ENCODE measurements at regions not wholly inside any gene's neighbourhood (a gene's known extent, or its start where the extent isn't known, plus 50 kb on each side); places are given as distances from the start of the nearest gene placed in this dataset.

DNA sequence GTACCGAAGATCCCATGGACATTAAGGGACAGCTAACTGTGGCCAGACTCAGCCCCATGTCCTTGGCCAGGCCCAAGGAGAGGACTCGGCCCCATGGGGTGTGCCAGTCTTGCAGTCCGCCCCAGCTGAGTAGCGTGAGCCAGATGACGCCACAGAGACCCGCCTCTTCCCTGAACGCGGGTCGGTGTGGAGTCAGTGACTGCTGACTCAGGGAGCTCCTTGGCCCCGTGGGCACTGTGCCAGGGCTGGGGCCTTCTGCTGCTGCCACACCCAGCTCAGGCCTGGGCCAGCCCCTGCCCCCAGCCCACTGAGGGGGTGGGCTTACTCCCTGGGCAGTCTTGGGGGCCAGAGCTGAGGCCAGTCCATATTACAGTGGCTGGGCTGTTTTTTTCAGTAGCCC, 52.8 kb downstream of the PLXNA1 start:
- H3K4me3 ChIP-seq (replicated peaks; ENCODE audit: insufficient read depth, low read length): no peak overlapping the region
- H3K27ac ChIP-seq (replicated peaks): no peak overlapping the region
- TF ChIP-seq, protein P1, sequence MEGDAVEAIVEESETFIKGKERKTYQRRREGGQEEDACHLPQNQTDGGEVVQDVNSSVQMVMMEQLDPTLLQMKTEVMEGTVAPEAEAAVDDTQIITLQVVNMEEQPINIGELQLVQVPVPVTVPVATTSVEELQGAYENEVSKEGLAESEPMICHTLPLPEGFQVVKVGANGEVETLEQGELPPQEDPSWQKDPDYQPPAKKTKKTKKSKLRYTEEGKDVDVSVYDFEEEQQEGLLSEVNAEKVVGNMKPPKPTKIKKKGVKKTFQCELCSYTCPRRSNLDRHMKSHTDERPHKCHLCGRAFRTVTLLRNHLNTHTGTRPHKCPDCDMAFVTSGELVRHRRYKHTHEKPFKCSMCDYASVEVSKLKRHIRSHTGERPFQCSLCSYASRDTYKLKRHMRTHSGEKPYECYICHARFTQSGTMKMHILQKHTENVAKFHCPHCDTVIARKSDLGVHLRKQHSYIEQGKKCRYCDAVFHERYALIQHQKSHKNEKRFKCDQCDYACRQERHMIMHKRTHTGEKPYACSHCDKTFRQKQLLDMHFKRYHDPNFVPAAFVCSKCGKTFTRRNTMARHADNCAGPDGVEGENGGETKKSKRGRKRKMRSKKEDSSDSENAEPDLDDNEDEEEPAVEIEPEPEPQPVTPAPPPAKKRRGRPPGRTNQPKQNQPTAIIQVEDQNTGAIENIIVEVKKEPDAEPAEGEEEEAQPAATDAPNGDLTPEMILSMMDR (IDR thresholded peaks at IDR 0.05; ENCODE audit: insufficient read depth, low read length): no peak
- TF ChIP-seq REST (IDR thresholded peaks at IDR 0.05; ENCODE audit: insufficient replicate concordance, low read depth) (no peak), GABPA (IDR thresholded peaks at IDR 0.05; ENCODE audit: low read depth) (no peak), POLR2AphosphoS5 (IDR thresholded peaks at IDR 0.05; ENCODE audit: low read depth) (no peak), SPI1 (IDR thresholded peaks at IDR 0.05; ENCODE audit: borderline replicate concordance, low read depth) (no peak)
- DNase-seq (ENCODE audit: low read depth in 1 of 2, low spot score in 1 of 2): no peak
- no peaks in the 10 kb centered on the region for H3K27me3 ChIP-seq (ENCODE audit: insufficient read depth, poor library complexity, severe bottlenecking)

DNA sequence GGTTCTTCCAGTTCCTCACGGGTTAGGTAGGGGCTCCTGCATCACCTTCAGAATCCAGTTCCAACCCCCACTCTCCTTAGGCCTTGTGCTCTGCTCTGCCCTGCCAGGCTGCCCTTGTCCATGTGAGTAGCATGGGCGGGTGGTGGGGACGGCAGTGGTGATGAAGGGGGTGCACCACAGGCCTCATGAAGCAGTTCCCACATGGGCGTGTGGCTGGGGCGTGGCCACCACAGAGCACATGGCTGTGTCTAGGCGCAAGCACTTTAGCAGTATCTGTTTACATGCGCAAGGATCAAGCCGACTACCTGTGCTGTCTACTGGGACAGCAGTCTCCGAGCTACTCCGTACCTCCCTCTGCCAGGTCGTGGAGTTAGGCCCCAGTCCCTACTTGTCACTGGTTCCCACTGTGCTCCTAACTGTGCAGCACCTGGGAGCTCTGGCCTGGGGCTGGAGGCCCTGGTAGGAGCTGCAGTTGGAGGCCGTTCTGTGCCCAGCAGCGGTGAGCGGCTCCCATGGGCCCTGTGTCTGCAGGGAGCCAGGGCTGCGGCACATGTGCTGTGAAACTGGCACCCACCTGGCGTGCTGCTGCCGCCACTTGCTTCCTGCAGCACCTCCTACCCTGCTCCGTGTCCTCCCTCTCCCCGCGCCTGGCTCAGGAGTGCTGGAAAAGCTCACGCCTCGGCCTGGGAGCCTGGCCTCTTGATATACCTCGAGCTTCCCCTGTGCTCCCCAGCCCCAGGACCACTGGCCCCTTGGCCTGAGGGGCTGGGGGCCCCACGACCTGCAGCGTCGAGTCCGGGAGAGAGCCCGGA, 53.5 kb downstream of the PLXNA1 start:
- Histone ChIP-seq H3K27me3 (ENCODE audit: insufficient read depth, poor library complexity, severe bottlenecking) (no peaks in the 10 kb centered on the region), H3K4me3 (replicated peaks; ENCODE audit: insufficient read depth, low read length) (no peak overlapping the region), H3K27ac (replicated peaks) (no peak overlapping the region)
- DNase-seq (ENCODE audit: low read depth in 1 of 2, low spot score in 1 of 2): no peak
- no peak for TF ChIP-seq SPI1 (IDR thresholded peaks at IDR 0.05; ENCODE audit: borderline replicate concordance, low read depth)
- TF ChIP-seq, protein P1 (IDR thresholded peaks at IDR 0.05; ENCODE audit: insufficient read depth, low read length): no peak

- Histone ChIP-seq H3K27me3 (ENCODE audit: insufficient read depth, poor library complexity, severe bottlenecking) (no peaks in the 10 kb centered on the region), H3K27ac (replicated peaks) (no peak overlapping the region), H3K4me3 (replicated peaks; ENCODE audit: insufficient read depth, low read length) (no peak overlapping the region)
- no peak for DNase-seq (ENCODE audit: low read depth in 1 of 2, low spot score in 1 of 2)
- TF ChIP-seq REST (IDR thresholded peaks at IDR 0.05; ENCODE audit: insufficient replicate concordance, low read depth) (no peak), GABPA (IDR thresholded peaks at IDR 0.05; ENCODE audit: low read depth) (no peak), SPI1 (IDR thresholded peaks at IDR 0.05; ENCODE audit: borderline replicate concordance, low read depth) (no peak), POLR2AphosphoS5 (IDR thresholded peaks at IDR 0.05; ENCODE audit: low read depth) (no peak)
- TF ChIP-seq, protein P1 (IDR thresholded peaks at IDR 0.05; ENCODE audit: insufficient read depth, low read length): no peak
Observed at GRCh38 chr3:127037021-127037400, 54.1 kb downstream of the PLXNA1 start.

DNA sequence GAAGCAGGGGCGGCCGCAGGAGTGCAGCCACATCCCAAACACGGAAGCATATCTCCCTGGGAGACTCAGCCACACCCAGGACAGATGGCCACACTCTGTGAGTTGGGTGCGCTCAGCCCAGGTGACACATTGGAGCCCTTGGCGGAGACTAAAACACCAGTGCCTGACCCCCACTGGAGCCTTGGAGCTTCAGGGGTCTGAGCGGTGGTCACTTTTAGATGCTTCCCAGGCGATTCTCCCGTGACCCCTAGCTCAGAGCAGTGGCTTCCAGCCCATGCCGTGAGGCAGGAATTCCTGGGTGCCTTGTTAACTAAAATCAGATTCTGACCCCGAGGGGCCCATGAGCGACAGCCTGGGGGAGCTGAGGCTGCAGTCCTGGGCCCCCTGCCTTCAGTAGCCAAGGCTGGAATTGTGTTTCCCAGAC, 54.5 kb downstream of the PLXNA1 start:
- no peak overlapping the region for H3K27ac ChIP-seq (replicated peaks)
- DNase-seq (ENCODE audit: low read depth in 1 of 2, low spot score in 1 of 2): no peak
- H3K4me3 ChIP-seq (replicated peaks; ENCODE audit: insufficient read depth, low read length): no peak overlapping the region
- TF ChIP-seq, protein P1 (IDR thresholded peaks at IDR 0.05; ENCODE audit: insufficient read depth, low read length): no peak
- TF ChIP-seq REST (IDR thresholded peaks at IDR 0.05; ENCODE audit: insufficient replicate concordance, low read depth) (no peak), GABPA (IDR thresholded peaks at IDR 0.05; ENCODE audit: low read depth) (no peak), SPI1 (IDR thresholded peaks at IDR 0.05; ENCODE audit: borderline replicate concordance, low read depth) (no peak), POLR2AphosphoS5 (IDR thresholded peaks at IDR 0.05; ENCODE audit: low read depth) (no peak)
- no peaks in the 10 kb centered on the region for H3K27me3 ChIP-seq (ENCODE audit: insufficient read depth, poor library complexity, severe bottlenecking)
